ENCODE measurements at regions not wholly inside any gene's neighbourhood (a gene's known extent, or its start where the extent isn't known, plus 50 kb on each side); places are given as distances from the start of the nearest gene placed in this dataset.

- no peak overlapping the region for H2AFZ ChIP-seq (ENCODE audit: insufficient read depth, low read length, poor library complexity)
- H2AK5ac ChIP-seq (ENCODE audit: low read length): no peak overlapping the region
- H3K4me3 ChIP-seq (ENCODE audit: low read depth, low read length): no peak overlapping the region
- no peak overlapping the region for H2BK120ac ChIP-seq (ENCODE audit: insufficient read depth, low read length, poor library complexity)
- no peak overlapping the region for H2BK12ac ChIP-seq (ENCODE audit: low read length)
- H3K36me3 ChIP-seq (ENCODE audit: control insufficient read depth in 1 of 2, insufficient read depth in 2 of 2, low read length in 2 of 2): no peaks in the 10 kb centered on the region
- H4K91ac ChIP-seq (ENCODE audit: low read depth, low read length): no peak overlapping the region
- no peak overlapping the region for H3K27ac ChIP-seq (ENCODE audit: low read depth, low read length)
- no peak overlapping the region for H3K4me2 ChIP-seq (ENCODE audit: low read length)
- no peak overlapping the region for H3K4ac ChIP-seq (ENCODE audit: low read depth, low read length)
- H4K8ac ChIP-seq (ENCODE audit: low read depth, low read length): no peak overlapping the region
- H3K23ac ChIP-seq (ENCODE audit: low read length): no peak overlapping the region
- no peak overlapping the region for H3K18ac ChIP-seq (ENCODE audit: low read length)
- H2BK5ac ChIP-seq (ENCODE audit: low read depth, low read length, poor library complexity): no peak overlapping the region
- peaks cover 0 to 3% of the 10 kb centered on the region in 2 experiments for H3K4me1 ChIP-seq (ENCODE audit: control insufficient read depth in 1 of 2, insufficient read depth in 2 of 2, low read length in 2 of 2)
- H3K79me2 ChIP-seq (ENCODE audit: control insufficient read depth, insufficient read depth, low read length, poor library complexity): no peaks in the 10 kb centered on the region
- H4K12ac ChIP-seq (ENCODE audit: low read depth, low read length): no peak overlapping the region
- no peaks in the 10 kb centered on the region for H3K79me1 ChIP-seq (ENCODE audit: low read length)
- DNase-seq: no peak
- no CpG with 5 or more reads among the region's 2 CpGs for WGBS (ENCODE audit: extremely low coverage, insufficient coverage, insufficient read length)
- no peaks in the 10 kb centered on the region for H3K27me3 ChIP-seq (ENCODE audit: insufficient read depth, low read length)
- no peak overlapping the region for H3K9ac ChIP-seq (ENCODE audit: low read length)
- no peaks in the 10 kb centered on the region for H3K9me3 ChIP-seq (ENCODE audit: insufficient read depth, low read depth, low read length)
- no peak overlapping the region for H3K14ac ChIP-seq (ENCODE audit: low read length)
Measured at GRCh38 chr4:112823606-112824005, 186.7 kb downstream of the LARP7 start.

- H2AK5ac ChIP-seq (ENCODE audit: low read length): no peak overlapping the region
- peaks cover 0 to 2% of the 10 kb centered on the region in 2 experiments for H3K36me3 ChIP-seq (ENCODE audit: control insufficient read depth in 1 of 2, insufficient read depth in 2 of 2, low read length in 2 of 2)
- H3K9ac ChIP-seq (ENCODE audit: low read length): no peak overlapping the region
- H2BK5ac ChIP-seq (ENCODE audit: low read depth, low read length, poor library complexity): no peak overlapping the region
- no peak overlapping the region for H4K91ac ChIP-seq (ENCODE audit: low read depth, low read length)
- no peak overlapping the region for H3K4ac ChIP-seq (ENCODE audit: low read depth, low read length)
- no peak overlapping the region for H2BK12ac ChIP-seq (ENCODE audit: low read length)
- no peaks in the 10 kb centered on the region for H3K79me1 ChIP-seq (ENCODE audit: low read length)
- no peak overlapping the region for H4K8ac ChIP-seq (ENCODE audit: low read depth, low read length)
- DNase-seq: no peak
- H2AFZ ChIP-seq (ENCODE audit: insufficient read depth, low read length, poor library complexity): no peak overlapping the region
- no peak overlapping the region for H3K27ac ChIP-seq (ENCODE audit: low read depth, low read length)
- WGBS (ENCODE audit: extremely low coverage, insufficient coverage, insufficient read length): no CpG with 5 or more reads among the region's 23 CpGs
- H3K4me2 ChIP-seq (ENCODE audit: low read length): no peak overlapping the region
- peaks cover 7% of the 10 kb centered on the region for H3K9me3 ChIP-seq (ENCODE audit: insufficient read depth, low read depth, low read length)
- H3K4me1 ChIP-seq (ENCODE audit: control insufficient read depth in 1 of 2, insufficient read depth in 2 of 2, low read length in 2 of 2): peaks cover 0 to 3% of the 10 kb centered on the region in 2 experiments
- H3K23ac ChIP-seq (ENCODE audit: low read length): no peak overlapping the region
- H3K79me2 ChIP-seq (ENCODE audit: control insufficient read depth, insufficient read depth, low read length, poor library complexity): no peaks in the 10 kb centered on the region
- H3K27me3 ChIP-seq (ENCODE audit: insufficient read depth, low read length): no peaks in the 10 kb centered on the region
- H3K4me3 ChIP-seq (ENCODE audit: low read depth, low read length): no peak overlapping the region
- H4K12ac ChIP-seq (ENCODE audit: low read depth, low read length): no peak overlapping the region
- no peak overlapping the region for H3K18ac ChIP-seq (ENCODE audit: low read length)
- H2BK120ac ChIP-seq (ENCODE audit: insufficient read depth, low read length, poor library complexity): no peak overlapping the region
- no peak overlapping the region for H3K14ac ChIP-seq (ENCODE audit: low read length)
Measured at GRCh38 chr4:112830753-112831386, 193.9 kb downstream of the LARP7 start.

GRCh38 chr4:112832493-112832892 lies 195.6 kb downstream of the LARP7 start:
- Histone ChIP-seq H3K27ac (ENCODE audit: low read depth, low read length) (no peak overlapping the region), H3K4me3 (ENCODE audit: low read depth, low read length) (no peak overlapping the region), H3K23ac (ENCODE audit: low read length) (no peak overlapping the region), H3K79me1 (ENCODE audit: low read length) (no peaks in the 10 kb centered on the region), H3K79me2 (ENCODE audit: control insufficient read depth, insufficient read depth, low read length, poor library complexity) (no peaks in the 10 kb centered on the region), H4K8ac (ENCODE audit: low read depth, low read length) (no peak overlapping the region), H3K36me3 (ENCODE audit: control insufficient read depth in 1 of 2, insufficient read depth in 2 of 2, low read length in 2 of 2) (peaks cover 0 to 2% of the 10 kb centered on the region in 2 experiments), H2BK5ac (ENCODE audit: low read depth, low read length, poor library complexity) (no peak overlapping the region), H3K4ac (ENCODE audit: low read depth, low read length) (no peak overlapping the region), H2BK120ac (ENCODE audit: insufficient read depth, low read length, poor library complexity) (no peak overlapping the region), H3K27me3 (ENCODE audit: insufficient read depth, low read length) (no peaks in the 10 kb centered on the region), H2AFZ (ENCODE audit: insufficient read depth, low read length, poor library complexity) (no peak overlapping the region), H3K4me1 (ENCODE audit: control insufficient read depth in 1 of 2, insufficient read depth in 2 of 2, low read length in 2 of 2) (no peaks in the 10 kb centered on the region), H3K4me2 (ENCODE audit: low read length) (no peak overlapping the region), H4K12ac (ENCODE audit: low read depth, low read length) (no peak overlapping the region), H3K18ac (ENCODE audit: low read length) (no peak overlapping the region), H3K9me3 (ENCODE audit: insufficient read depth, low read depth, low read length) (peaks cover 14% of the 10 kb centered on the region), H2AK5ac (ENCODE audit: low read length) (no peak overlapping the region), H2BK12ac (ENCODE audit: low read length) (no peak overlapping the region), H3K14ac (ENCODE audit: low read length) (no peak overlapping the region), H3K9ac (ENCODE audit: low read length) (no peak overlapping the region), H4K91ac (ENCODE audit: low read depth, low read length) (no peak overlapping the region)
- no peak for DNase-seq

DNA sequence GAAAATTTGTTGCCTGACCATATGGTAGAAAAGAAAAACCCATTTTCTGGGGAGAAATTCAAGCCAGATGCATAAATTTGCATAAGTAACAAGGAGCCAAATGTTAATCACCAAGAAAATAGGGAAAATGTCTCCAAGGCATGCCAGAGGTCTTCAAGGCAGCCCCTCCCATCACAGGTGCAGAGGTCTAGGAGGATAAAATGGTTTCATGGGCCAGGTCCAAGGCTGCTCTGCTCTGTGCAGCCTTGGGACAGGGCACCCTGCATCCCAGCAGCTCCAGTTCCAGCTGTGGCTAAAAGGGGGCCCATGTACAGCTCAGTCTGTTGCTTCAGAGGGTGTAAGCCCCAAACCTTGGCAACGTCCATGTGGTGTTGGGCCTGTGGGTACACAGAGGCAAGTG lies 200.0 kb downstream of the LARP7 start:
- no peak overlapping the region for H2AK5ac ChIP-seq (ENCODE audit: low read length)
- peaks cover 0 to under 1% of the 10 kb centered on the region in 2 experiments for H3K36me3 ChIP-seq (ENCODE audit: control insufficient read depth in 1 of 2, insufficient read depth in 2 of 2, low read length in 2 of 2)
- no peak overlapping the region for H2BK5ac ChIP-seq (ENCODE audit: low read depth, low read length, poor library complexity)
- H3K4me1 ChIP-seq (ENCODE audit: control insufficient read depth in 1 of 2, insufficient read depth in 2 of 2, low read length in 2 of 2): no peaks in the 10 kb centered on the region
- peaks cover 7% of the 10 kb centered on the region for H3K9me3 ChIP-seq (ENCODE audit: insufficient read depth, low read depth, low read length)
- H3K27ac ChIP-seq (ENCODE audit: low read depth, low read length): no peak overlapping the region
- DNase-seq: no peak
- H3K9ac ChIP-seq (ENCODE audit: low read length): no peak overlapping the region
- H4K12ac ChIP-seq (ENCODE audit: low read depth, low read length): no peak overlapping the region
- no peak overlapping the region for H4K91ac ChIP-seq (ENCODE audit: low read depth, low read length)
- no peaks in the 10 kb centered on the region for H3K79me2 ChIP-seq (ENCODE audit: control insufficient read depth, insufficient read depth, low read length, poor library complexity)
- H3K14ac ChIP-seq (ENCODE audit: low read length): no peak overlapping the region
- no peak overlapping the region for H3K4me3 ChIP-seq (ENCODE audit: low read depth, low read length)
- no peak overlapping the region for H4K8ac ChIP-seq (ENCODE audit: low read depth, low read length)
- H2BK12ac ChIP-seq (ENCODE audit: low read length): no peak overlapping the region
- H3K18ac ChIP-seq (ENCODE audit: low read length): no peak overlapping the region
- no CpG with 5 or more reads among the region's 1 CpG for WGBS (ENCODE audit: extremely low coverage, insufficient coverage, insufficient read length)
- no peaks in the 10 kb centered on the region for H3K79me1 ChIP-seq (ENCODE audit: low read length)
- H2BK120ac ChIP-seq (ENCODE audit: insufficient read depth, low read length, poor library complexity): no peak overlapping the region
- H3K4me2 ChIP-seq (ENCODE audit: low read length): no peak overlapping the region
- H2AFZ ChIP-seq (ENCODE audit: insufficient read depth, low read length, poor library complexity): no peak overlapping the region
- no peak overlapping the region for H3K23ac ChIP-seq (ENCODE audit: low read length)
- no peak overlapping the region for H3K4ac ChIP-seq (ENCODE audit: low read depth, low read length)
- no peaks in the 10 kb centered on the region for H3K27me3 ChIP-seq (ENCODE audit: insufficient read depth, low read length)

All from trophoblast cell (in vitro differentiated cells and primary cell).